OCI-LY1 (cell line): ENCODE measurements at regions not wholly inside any gene's neighbourhood (a gene's known extent, or its start where the extent isn't known, plus 50 kb on each side); places are given as distances from the start of the nearest gene placed in this dataset.
"Not testable (repeated sequence)": the region's sequence is repeated elsewhere in the genome, so short reads cannot be mapped to it uniquely, and the experiment has no call there.

Experiments used
- H2AFZ ChIP-seq: fragments of 200-600 bp; sonication (generic), shearing (Covaris generic); 2 replicates; pipeline ENCODE4 v1.6.0; 2014; ENCODE audit warnings: antibody characterized with exemption, mild to moderate bottlenecking, low read length
- H3F3A ChIP-seq: fragments of 200-600 bp; sonication (generic), shearing (Covaris generic); 2 replicates; pipeline ENCODE4 v1.6.0; 2014; ENCODE audit warnings: mild to moderate bottlenecking, antibody characterized with exemption, low read length, moderate library complexity; ENCODE audit not compliant: insufficient read depth
- H3K27ac ChIP-seq: fragments of 200-600 bp; sonication (generic); 2 replicates; pipeline ENCODE4 v1.5.1; 2014; ENCODE audit warnings: low read length, mixed run types, mild to moderate bottlenecking, low read depth; ENCODE audit not compliant: poor library complexity, severe bottlenecking
- H3K27me3 ChIP-seq: fragments of 200-600 bp; sonication (generic); 2 replicates; pipeline ENCODE4 v1.6.0; 2014; ENCODE audit warnings: antibody characterized with exemption, mild to moderate bottlenecking, low read length, moderate library complexity; ENCODE audit not compliant: insufficient read depth
- H3K36me3 ChIP-seq: fragments of 200-600 bp; sonication (generic); 2 replicates; pipeline ENCODE4 v1.6.1; 2014; ENCODE audit warnings: mild to moderate bottlenecking, antibody characterized with exemption, low read length, moderate library complexity, mixed read lengths; ENCODE audit not compliant: insufficient read depth
- H3K4me1 ChIP-seq: fragments of 200-600 bp; sonication (generic); 2 replicates; pipeline ENCODE4 v1.5.1; 2014; ENCODE audit warnings: mild to moderate bottlenecking, low read length, moderate library complexity; ENCODE audit not compliant: insufficient read depth, severe bottlenecking
- H3K4me2 ChIP-seq: fragments of 200-600 bp; sonication (generic), shearing (Covaris generic); 2 replicates; pipeline ENCODE4 v1.6.1; 2014; ENCODE audit warnings: low read length
- H3K4me3 ChIP-seq: fragments of 200-600 bp; sonication (generic); 2 replicates; pipeline ENCODE4 v1.5.1; 2014; ENCODE audit warnings: low read length, low read depth, mild to moderate bottlenecking, mixed read lengths; ENCODE audit not compliant: poor library complexity, severe bottlenecking
- H3K79me2 ChIP-seq: fragments of 200-600 bp; shearing (Covaris generic); 2 replicates; pipeline ENCODE4 v1.6.1; 2016; ENCODE audit warnings: mixed run types, low read length, mixed read lengths; ENCODE audit not compliant: insufficient read depth
- H3K9ac ChIP-seq: fragments of 200-600 bp; sonication (generic), shearing (Covaris generic); 2 replicates; pipeline ENCODE4 v1.6.1; 2014; ENCODE audit warnings: mild to moderate bottlenecking, low read length, mixed read lengths
- H3K9me2 ChIP-seq: fragments of 200-600 bp; sonication (generic), shearing (Covaris generic); 2 replicates; pipeline ENCODE4 v1.6.1; 2014; ENCODE audit warnings: low read depth, mild to moderate bottlenecking, low read length, mixed read lengths
- H3K9me3 ChIP-seq: fragments of 200-600 bp; shearing (Covaris generic); 2 replicates; pipeline ENCODE4 v1.6.1; 2014; ENCODE audit warnings: low read length, mixed read lengths
- H4K20me1 ChIP-seq: fragments of 200-600 bp; sonication (generic), shearing (Covaris generic); 2 replicates; pipeline ENCODE4 v1.6.0; 2016; ENCODE audit warnings: mild to moderate bottlenecking, low read length; ENCODE audit not compliant: insufficient read depth

GRCh38 chr16:29260683-29261426 lies 145.7 kb downstream of the NPIPB11 start:
- not testable (repeated sequence) for H3K4me1 ChIP-seq, H3K9me2 ChIP-seq, H3F3A ChIP-seq, H3K9me3 ChIP-seq, H2AFZ ChIP-seq, H3K27ac ChIP-seq, H3K36me3 ChIP-seq, H3K4me3 ChIP-seq, H4K20me1 ChIP-seq, H3K9ac ChIP-seq, H3K27me3 ChIP-seq, H3K79me2 ChIP-seq, H3K4me2 ChIP-seq

GRCh38 chr16:29259635-29260457 lies 146.7 kb downstream of the NPIPB11 start:
- not testable (repeated sequence) for H3K9ac ChIP-seq, H3K79me2 ChIP-seq, H3K4me2 ChIP-seq, H2AFZ ChIP-seq, H3K27ac ChIP-seq, H3K36me3 ChIP-seq, H4K20me1 ChIP-seq, H3K27me3 ChIP-seq, H3F3A ChIP-seq, H3K9me2 ChIP-seq, H3K9me3 ChIP-seq, H3K4me1 ChIP-seq, H3K4me3 ChIP-seq

GRCh38 chr16:29258946-29259634 lies 147.4 kb downstream of the NPIPB11 start:
- H3K27ac ChIP-seq, result not testable (repeated sequence)

GRCh38 chr16:29257419-29258336 lies 148.8 kb downstream of the NPIPB11 start:
- not testable (repeated sequence) for H3K27me3 ChIP-seq, H3K79me2 ChIP-seq, H3F3A ChIP-seq, H3K9me3 ChIP-seq, H3K9me2 ChIP-seq, H3K36me3 ChIP-seq, H3K4me2 ChIP-seq, H4K20me1 ChIP-seq, H3K9ac ChIP-seq, H3K4me1 ChIP-seq, H2AFZ ChIP-seq, H3K27ac ChIP-seq, H3K4me3 ChIP-seq

More at GRCh38 chr16:29258946-29259634, 147.4 kb downstream of the NPIPB11 start:
- not testable (repeated sequence) for H3K9me2 ChIP-seq, H2AFZ ChIP-seq, H3K9me3 ChIP-seq, H4K20me1 ChIP-seq, H3K4me3 ChIP-seq, H3K4me2 ChIP-seq, H3K27me3 ChIP-seq, H3K9ac ChIP-seq, H3K36me3 ChIP-seq, H3F3A ChIP-seq, H3K79me2 ChIP-seq, H3K4me1 ChIP-seq
